IMR-90 (cell line): ENCODE measurements at regions not wholly inside any gene's neighbourhood (a gene's known extent, or its start where the extent isn't known, plus 50 kb on each side); places are given as distances from the start of the nearest gene placed in this dataset.

Source experiments
- ATAC-seq: fragments of 200-7000 bp; cut with Tn5 transposase; 2 replicates; pipeline ENCODE4 v1.9.1; 2020; ENCODE audit warnings: low read depth, mild to moderate bottlenecking, moderate library complexity
- BruUV-seq: library from RNA; stranded (reverse); fragments of 400-500 nt; replicated peaks from 2 replicates; lab custom pipeline; 2021; lab: Mats Ljungman, UMichigan
- CTCF ChIA-PET: fragments of 300-600 bp; formaldehyde crosslinking; extraction: SDS; loops from one replicate; lab custom pipeline; 2021; ENCODE audit warnings: antibody characterized with exemption; lab: Yijun Ruan, JAX
- POLR2A ChIA-PET: fragments of 300-600 bp; sonication (Branson Sonifier 250); formaldehyde crosslinking; loops from one replicate; lab custom pipeline; 2022; ENCODE audit warnings: antibody characterized with exemption; ENCODE audit not compliant: unreplicated experiment; lab: Charles Lee
- DNase-seq: peaks from one replicate; pipeline ENCODE4 v3.0.0; 2013
- H2AFZ ChIP-seq: replicated peaks from 2 replicates; pipeline ENCODE3; 2013; ENCODE audit warnings: low read length, mild to moderate bottlenecking; ENCODE audit not compliant: poor library complexity
- H2AK5ac ChIP-seq: 2 replicates; pipeline ENCODE4 v1.6.1; 2013; ENCODE audit warnings: low read depth, low read length, inconsistent platforms
- H2AK9ac ChIP-seq: replicated peaks from 2 replicates; pipeline ENCODE3; 2013; ENCODE audit warnings: mild to moderate bottlenecking, low read depth, low read length, moderate library complexity; ENCODE audit not compliant: poor library complexity
- H2BK120ac ChIP-seq: 2 replicates; pipeline ENCODE4 v1.6.1; 2013; ENCODE audit warnings: low read depth, low read length, inconsistent platforms
- H2BK15ac ChIP-seq: 3 replicates; pipeline ENCODE4 v1.6.1; 2013; ENCODE audit warnings: low read depth, low read length, inconsistent platforms
- H2BK20ac ChIP-seq: 2 replicates; pipeline ENCODE4 v1.6.1; 2013; ENCODE audit warnings: low read depth, mild to moderate bottlenecking, inconsistent platforms, low read length, moderate library complexity
- H2BK5ac ChIP-seq: 2 replicates; pipeline ENCODE4 v1.6.1; 2013; ENCODE audit warnings: mild to moderate bottlenecking, low read depth, low read length, inconsistent platforms; ENCODE audit not compliant: poor library complexity, severe bottlenecking
- H3K14ac ChIP-seq: replicated peaks from 2 replicates; pipeline ENCODE4 v1.6.1; 2013; ENCODE audit warnings: low read depth, low read length, inconsistent platforms
- H3K18ac ChIP-seq: 2 replicates; pipeline ENCODE4 v1.6.1; 2013; ENCODE audit warnings: low read depth, low read length, control low read depth
- H3K23ac ChIP-seq: 2 replicates; pipeline ENCODE4 v1.6.1; 2013; ENCODE audit warnings: low read depth, low read length, inconsistent platforms
- H3K27ac ChIP-seq: 2 replicates; pipeline ENCODE4 v1.5.1; 2013; ENCODE audit warnings: mild to moderate bottlenecking, control low read depth, low read length; ENCODE audit not compliant: insufficient read depth
- H3K27me3 ChIP-seq: 2 replicates; pipeline ENCODE4 v1.6.1; 2013; ENCODE audit warnings: low read length; ENCODE audit not compliant: control insufficient read depth, insufficient read depth
- H3K36me3 ChIP-seq: 2 replicates; pipeline ENCODE4 v1.6.1; 2013; ENCODE audit warnings: low read length, mixed read lengths; ENCODE audit not compliant: control insufficient read depth, insufficient read depth
- H3K4ac ChIP-seq: 2 replicates; pipeline ENCODE4 v1.6.1; 2013; ENCODE audit warnings: low read depth, low read length, inconsistent platforms
- H3K4me1 ChIP-seq: 2 replicates; pipeline ENCODE4 v1.6.1; 2013; ENCODE audit warnings: low read length, mixed read lengths; ENCODE audit not compliant: control insufficient read depth, insufficient read depth
- H3K4me2 ChIP-seq: 2 replicates; pipeline ENCODE4 v1.6.1; 2013; ENCODE audit warnings: low read depth, mild to moderate bottlenecking, control low read depth, low read length, moderate library complexity
- H3K4me3 ChIP-seq: 2 replicates; pipeline ENCODE4 v1.5.1; 2013; ENCODE audit warnings: low read depth, mild to moderate bottlenecking, control low read depth, low read length, moderate library complexity; ENCODE audit not compliant: insufficient read depth
- H3K56ac ChIP-seq: 2 replicates; pipeline ENCODE4 v1.6.1; 2013; ENCODE audit warnings: low read length, inconsistent platforms; ENCODE audit not compliant: insufficient read depth; ENCODE audit errors: extremely low read depth
- H3K79me1 ChIP-seq, 2 experiments: 2 replicates each; pipeline ENCODE4 v1.6.1; 2013; ENCODE audit warnings: low read length in 2 of 2, inconsistent platforms in 1 of 2, low read depth in 1 of 2
- H3K9ac ChIP-seq: 2 replicates; pipeline ENCODE4 v1.6.1; 2013; ENCODE audit warnings: low read depth, low read length, control low read depth
- H3K9me1 ChIP-seq: 2 replicates; pipeline ENCODE4 v1.6.1; 2013; ENCODE audit warnings: low read length, inconsistent platforms; ENCODE audit not compliant: insufficient read depth
- H3K9me3 ChIP-seq: 2 replicates; pipeline ENCODE4 v1.6.1; 2013; ENCODE audit warnings: low read length; ENCODE audit not compliant: control insufficient read depth, insufficient read depth
- H4K20me1 ChIP-seq: 2 replicates; pipeline ENCODE4 v1.6.1; 2013; ENCODE audit warnings: low read length, inconsistent platforms; ENCODE audit not compliant: insufficient read depth
- H4K5ac ChIP-seq: 2 replicates; pipeline ENCODE4 v1.6.1; 2013; ENCODE audit warnings: mild to moderate bottlenecking, low read depth, low read length, control low read depth
- H4K8ac ChIP-seq, 2 experiments: 2 replicates each; pipeline ENCODE4 v1.6.1; 2013; ENCODE audit warnings: low read depth in 2 of 2, low read length in 2 of 2, control low read depth in 1 of 2, inconsistent platforms in 1 of 2
- H4K91ac ChIP-seq: 2 replicates; pipeline ENCODE4 v1.6.1; 2013; ENCODE audit warnings: low read depth, low read length, inconsistent platforms; ENCODE audit not compliant: insufficient read depth
- MAZ ChIP-seq: IDR thresholded peaks from 2 replicates; pipeline ENCODE4 v1.6.1; 2012; ENCODE audit warnings: low read depth, mild to moderate bottlenecking, low read length, improper control_type of control experiment, moderate library complexity, borderline replicate concordance
- RAD21 ChIP-seq: IDR thresholded peaks from 2 replicates; pipeline ENCODE4 v1.6.1; 2012; ENCODE audit warnings: low read length, improper control_type of control experiment
- RFX5 ChIP-seq: IDR thresholded peaks from 2 replicates; pipeline ENCODE4 v1.8.0; 2012; ENCODE audit warnings: low read depth, mild to moderate bottlenecking, low read length, moderate library complexity
- SMC3 ChIP-seq: fragments of 150-350 bp; IDR thresholded peaks from 2 replicates; pipeline ENCODE4 v1.6.1; 2016; ENCODE audit warnings: low read depth, mild to moderate bottlenecking, antibody characterized with exemption, low read length, moderate library complexity
- WGBS, 2 experiments: methylation state at CpG; one replicate each; pipeline versions ENCODE4 v1.1.5 to v1.1.7; 2013; ENCODE audit warnings: missing lambda C conversion rate in 2 of 2; ENCODE audit not compliant: insufficient read length in 1 of 2; ENCODE audit errors: extremely low coverage in 2 of 2; 5-methylcytosine and 5-hydroxymethylcytosine counted together
- dilution Hi-C: fragments of 300-500 bp; cut with HindIII; formaldehyde crosslinking; loops from one replicate; pipeline ENCODE4 v1.14.3; 2018; ENCODE audit warnings: low sequenced_read_pairs; ENCODE audit not compliant: unreplicated experiment
- in situ Hi-C: fragments of 300-500 bp; cut with MboI; formaldehyde crosslinking; loops from 3 replicates; pipeline ENCODE4 v1.14.3; 2019; ENCODE audit warnings: low sequenced_read_pairs, inconsistent platforms, mixed read lengths
- intact Hi-C: fragments of 100-400 bp; cut with micrococcal nuclease; formaldehyde crosslinking; loops from 2 replicates; pipeline ENCODE4 v1.10.0; 2022
- TF ChIP-seq, protein P1 (sequence below): fragments of 150-350 bp; IDR thresholded peaks from 2 replicates; pipeline ENCODE4 v1.6.1; 2016; ENCODE audit warnings: low read depth, mild to moderate bottlenecking, low read length, moderate library complexity, borderline replicate concordance

- Histone ChIP-seq H3K9me1 (no peaks in the 10 kb centered on the region; the same call in 1 of the 2 replicates), H2AK9ac (no peak overlapping the region), H3K27ac (no peak overlapping the region), H3K4me2 (peak overlapping the region; percentile 81; the same call in 1 of the 2 replicates), H2BK15ac (no peak overlapping the region), H3K4ac (no peak overlapping the region), H3K36me3 (peaks cover 2% of the 10 kb centered on the region; the same call in 1 of the 2 replicates), H3K9me3 (no peaks in the 10 kb centered on the region), H3K23ac (no peak overlapping the region), H3K18ac (peak overlapping the region; percentile 75), H4K20me1 (no peaks in the 10 kb centered on the region; the same call in 1 of the 2 replicates), H4K8ac (peak overlapping the region in 1 of 2 experiments; percentile 4; a peak in 1 of 4 replicates), H3K14ac (no peak overlapping the region), H2BK20ac (no peak overlapping the region), H2AK5ac (no peak overlapping the region), H3K79me1 (no peaks in the 10 kb centered on the region), H4K91ac (no peak overlapping the region), H4K5ac (no peak overlapping the region), H3K9ac (no peak overlapping the region), H3K4me1 (peaks cover 10% of the 10 kb centered on the region), H3K27me3 (no peaks in the 10 kb centered on the region), H2AFZ (no peak overlapping the region), H3K4me3 (no peak overlapping the region), H2BK120ac (no peak overlapping the region; the same call in 1 of the 2 replicates), H2BK5ac (no peak overlapping the region), H3K56ac (no peak overlapping the region)
- BruUV-seq = no TSS peak
- in situ Hi-C loops (no loop called here), dilution Hi-C loops (no loop called here), intact Hi-C loops (no loop called here)
- ChIA-PET POLR2A (no interaction called here), CTCF (no interaction called here)
- no peak for TF ChIP-seq RAD21
- no peak for TF ChIP-seq SMC3
- TF ChIP-seq RFX5 = no peak
- TF ChIP-seq, protein P1, sequence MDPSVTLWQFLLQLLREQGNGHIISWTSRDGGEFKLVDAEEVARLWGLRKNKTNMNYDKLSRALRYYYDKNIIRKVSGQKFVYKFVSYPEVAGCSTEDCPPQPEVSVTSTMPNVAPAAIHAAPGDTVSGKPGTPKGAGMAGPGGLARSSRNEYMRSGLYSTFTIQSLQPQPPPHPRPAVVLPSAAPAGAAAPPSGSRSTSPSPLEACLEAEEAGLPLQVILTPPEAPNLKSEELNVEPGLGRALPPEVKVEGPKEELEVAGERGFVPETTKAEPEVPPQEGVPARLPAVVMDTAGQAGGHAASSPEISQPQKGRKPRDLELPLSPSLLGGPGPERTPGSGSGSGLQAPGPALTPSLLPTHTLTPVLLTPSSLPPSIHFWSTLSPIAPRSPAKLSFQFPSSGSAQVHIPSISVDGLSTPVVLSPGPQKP = no peak
- TF ChIP-seq MAZ = no peak
- no peak for DNase-seq
- no peak for ATAC-seq
- no CpG with 5 or more reads among the region's 1 CpG for WGBS, 2 experiments
These were observed 151.7 kb downstream of the LYPLAL1 start for GRCh38 chr1:219325368-219325742.
